CD8-positive, alpha-beta memory T cell (primary cell): ENCODE measurements at regions not wholly inside any gene's neighbourhood (a gene's known extent, or its start where the extent isn't known, plus 50 kb on each side); places are given as distances from the start of the nearest gene placed in this dataset.
A peak's percentile ranks its signal among the peaks of the same experiment; 100 is the strongest.
"Not testable (repeated sequence)": the region's sequence is repeated elsewhere in the genome, so short reads cannot be mapped to it uniquely, and the experiment has no call there.

Experiments used
- CTCF ChIA-PET: fragments of 350-600 bp; sonication (Branson Sonifier 250); formaldehyde crosslinking; loops from one replicate; lab custom pipeline; 2021; ENCODE audit warnings: antibody characterized with exemption; lab: Charles Lee
- POLR2A ChIA-PET: fragments of 350-600 bp; sonication (Branson Sonifier 250); formaldehyde crosslinking; loops from one replicate; lab custom pipeline; 2021; ENCODE audit warnings: antibody characterized with exemption; lab: Charles Lee
- DNase-seq, 5 donors: peaks; one replicate each; pipeline versions ENCODE4 v3.0.0 to v3.0.0-alpha.2; 2020 to 2022; ENCODE audit warnings: mixed read lengths in 1 of 5
- H3K27ac ChIP-seq: one replicate; pipeline ENCODE4 v1.7.0; 2013; ENCODE audit warnings: low read depth, mild to moderate bottlenecking, low read length, moderate library complexity
- H3K27me3 ChIP-seq: 2 replicates; pipeline ENCODE4 v1.7.0; 2013; ENCODE audit warnings: low read length, mild to moderate bottlenecking; ENCODE audit not compliant: insufficient read depth, poor library complexity, severe bottlenecking
- H3K36me3 ChIP-seq: 2 replicates; pipeline ENCODE4 v1.7.0; 2013; ENCODE audit warnings: mild to moderate bottlenecking, low read length, moderate library complexity; ENCODE audit not compliant: insufficient read depth
- H3K4me1 ChIP-seq: 2 replicates; pipeline ENCODE4 v1.7.0; 2013; ENCODE audit warnings: mild to moderate bottlenecking, low read length, moderate library complexity; ENCODE audit not compliant: insufficient read depth
- H3K4me3 ChIP-seq: 2 replicates; pipeline ENCODE4 v1.7.0; 2013; ENCODE audit warnings: mild to moderate bottlenecking, low read length
- H3K9me3 ChIP-seq: 2 replicates; pipeline ENCODE4 v1.7.0; 2013; ENCODE audit warnings: mild to moderate bottlenecking, low read length
- H3K27ac Mint-ChIP-seq, 8 donors: one replicate each; pipeline ENCODE4 v1.8.0; 2020 to 2021; ENCODE audit warnings: mixed read lengths in 8 of 8, mild to moderate bottlenecking in 6 of 8, inconsistent platforms in 3 of 8, moderate library complexity in 3 of 8
- H3K27me3 Mint-ChIP-seq, 2 donors: one replicate each; pipeline ENCODE4 v1.8.0; 2020 to 2021; ENCODE audit warnings: mixed read lengths in 2 of 2, mild to moderate bottlenecking in 1 of 2, moderate library complexity in 1 of 2
- H3K36me3 Mint-ChIP-seq, 3 donors: one replicate each; pipeline ENCODE4 v1.8.0; 2020 to 2021; ENCODE audit warnings: mixed read lengths in 3 of 3, inconsistent platforms in 1 of 3, mild to moderate bottlenecking in 1 of 3
- H3K4me1 Mint-ChIP-seq, 3 donors: one replicate each; pipeline ENCODE4 v1.8.0; 2020 to 2021; ENCODE audit warnings: mixed read lengths in 3 of 3, inconsistent platforms in 1 of 3, mild to moderate bottlenecking in 1 of 3
- H3K4me3 Mint-ChIP-seq, 7 donors: one replicate each; pipeline ENCODE4 v1.8.0; 2020 to 2021; ENCODE audit warnings: mixed read lengths in 7 of 7, mild to moderate bottlenecking in 6 of 7, moderate library complexity in 4 of 7, inconsistent platforms in 2 of 7
- H3K9me3 Mint-ChIP-seq, 5 donors: one replicate each; pipeline ENCODE4 v1.8.0; 2020 to 2022; ENCODE audit warnings: mixed read lengths in 5 of 5, mild to moderate bottlenecking in 3 of 5, moderate library complexity in 2 of 5, inconsistent platforms in 1 of 5

DNA sequence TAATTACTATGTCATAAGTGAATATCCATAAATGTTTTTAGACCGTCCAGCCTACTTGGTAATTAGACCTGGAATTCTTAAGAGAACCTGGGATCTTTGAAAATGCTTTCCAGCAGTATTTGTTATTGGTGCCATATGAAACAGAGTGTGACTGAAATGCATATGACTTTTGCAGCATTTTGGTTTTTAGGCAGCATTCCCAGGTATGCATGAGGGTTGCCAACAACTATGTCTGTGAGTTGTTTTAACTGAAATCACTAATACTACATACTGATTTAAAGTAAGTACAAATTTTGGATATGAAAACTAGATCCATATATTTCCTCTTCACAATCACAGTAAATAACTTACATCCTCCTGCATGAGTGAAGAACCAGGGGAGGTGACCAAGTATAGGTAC is 437.7 kb upstream of the FAR2 start:
- no peaks in the 10 kb centered on the region for H3K36me3 Mint-ChIP-seq
- no peaks in the 10 kb centered on the region for H3K27me3 Mint-ChIP-seq
- DNase-seq: no peak
- ChIA-PET POLR2A (no interaction called here), CTCF (no interaction called here)
- H3K27me3 ChIP-seq: no peaks in the 10 kb centered on the region
- peak overlapping the region in 1 of 8 donors; percentile 70 for H3K27ac Mint-ChIP-seq
- no peaks in the 10 kb centered on the region for H3K4me1 ChIP-seq
- H3K4me3 Mint-ChIP-seq: no peak overlapping the region
- no peaks in the 10 kb centered on the region for H3K4me1 Mint-ChIP-seq
- no peaks in the 10 kb centered on the region for H3K9me3 ChIP-seq
- peaks cover 0 to 6% (median 0%) of the 10 kb centered on the region in 5 donors for H3K9me3 Mint-ChIP-seq
- no peak overlapping the region for H3K27ac ChIP-seq
- H3K4me3 ChIP-seq: no peak overlapping the region
- H3K36me3 ChIP-seq: no peaks in the 10 kb centered on the region

GRCh38 chr12:28742791-28743190 is 406.3 kb upstream of the FAR2 start:
- no peak overlapping the region for H3K27ac ChIP-seq
- no peak for DNase-seq
- ChIA-PET POLR2A (no interaction called here), CTCF (no interaction called here)
- H3K27me3 ChIP-seq: no peaks in the 10 kb centered on the region
- Mint-ChIP-seq H3K4me3 (no peak overlapping the region), H3K9me3 (no peaks in the 10 kb centered on the region), H3K36me3 (no peaks in the 10 kb centered on the region), H3K27ac (no peak overlapping the region), H3K27me3 (no peaks in the 10 kb centered on the region), H3K4me1 (no peaks in the 10 kb centered on the region)
- H3K4me3 ChIP-seq: no peak overlapping the region
- H3K9me3 ChIP-seq: no peaks in the 10 kb centered on the region
- no peaks in the 10 kb centered on the region for H3K36me3 ChIP-seq
- no peaks in the 10 kb centered on the region for H3K4me1 ChIP-seq

- H3K27ac Mint-ChIP-seq: no peak overlapping the region
- no peaks in the 10 kb centered on the region for H3K4me1 ChIP-seq
- no peaks in the 10 kb centered on the region for H3K27me3 Mint-ChIP-seq
- no peaks in the 10 kb centered on the region for H3K27me3 ChIP-seq
- H3K9me3 ChIP-seq: no peaks in the 10 kb centered on the region
- CTCF ChIA-PET: no interaction called here
- POLR2A ChIA-PET: no interaction called here
- no peaks in the 10 kb centered on the region for H3K9me3 Mint-ChIP-seq
- H3K27ac ChIP-seq: no peak overlapping the region
- H3K36me3 Mint-ChIP-seq: peaks cover 0 to 1% (median 0%) of the 10 kb centered on the region in 3 donors
- no peaks in the 10 kb centered on the region for H3K36me3 ChIP-seq
- H3K4me1 Mint-ChIP-seq: peaks cover 0 to 4% (median 0%) of the 10 kb centered on the region in 3 donors
- no peak for DNase-seq
- H3K4me3 Mint-ChIP-seq: no peak overlapping the region
- no peak overlapping the region for H3K4me3 ChIP-seq
These were observed 402.2 kb upstream of the FAR2 start for GRCh38 chr12:28746734-28747325.

DNA sequence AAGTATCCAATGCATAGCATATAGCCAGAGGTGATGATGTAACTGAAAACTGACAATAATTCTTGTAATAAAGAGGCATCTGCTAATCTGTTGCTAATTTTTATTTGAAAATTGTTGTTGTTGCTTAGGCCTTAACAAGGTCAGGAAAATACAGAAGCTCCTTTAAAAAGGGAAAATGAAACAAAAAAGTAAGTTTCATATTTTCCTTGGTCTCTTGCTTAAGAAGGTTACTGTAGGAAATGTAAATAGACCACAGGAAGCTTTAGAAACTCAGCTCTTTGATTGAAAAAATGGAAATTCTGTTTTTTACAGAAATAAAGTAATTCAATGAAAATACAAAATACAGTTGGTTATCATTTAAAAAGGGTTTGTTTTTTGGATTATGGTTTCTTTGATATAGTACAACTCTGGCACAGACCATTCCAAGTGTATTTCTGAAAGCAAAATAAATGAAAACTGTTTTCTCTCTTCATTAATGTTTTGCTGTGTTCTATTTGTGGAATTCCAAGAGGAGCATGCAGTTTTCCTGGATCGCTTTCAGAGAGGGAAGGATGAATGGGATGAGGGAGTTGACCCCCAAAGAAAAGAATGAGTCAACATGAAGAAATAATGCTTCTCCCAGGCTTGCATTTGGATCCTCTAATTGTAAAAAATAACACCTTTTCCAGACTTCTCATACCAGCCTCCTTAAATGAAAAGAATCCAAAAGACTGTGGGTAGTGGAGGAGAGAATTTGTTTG is 398.0 kb upstream of the FAR2 start:
- H3K4me3 Mint-ChIP-seq: no peak overlapping the region
- POLR2A ChIA-PET: no interaction called here
- H3K36me3 Mint-ChIP-seq: peaks cover 0 to 1% (median 0%) of the 10 kb centered on the region in 3 donors
- peaks cover 0 to 5% (median 0%) of the 10 kb centered on the region in 5 donors for H3K9me3 Mint-ChIP-seq
- no peak for DNase-seq
- Histone ChIP-seq H3K27me3 (no peaks in the 10 kb centered on the region), H3K27ac (no peak overlapping the region), H3K4me1 (no peaks in the 10 kb centered on the region), H3K9me3 (no peaks in the 10 kb centered on the region), H3K36me3 (no peaks in the 10 kb centered on the region), H3K4me3 (no peak overlapping the region)
- CTCF ChIA-PET: no interaction called here
- peaks cover 0 to 4% (median 0%) of the 10 kb centered on the region in 3 donors for H3K4me1 Mint-ChIP-seq
- H3K27ac Mint-ChIP-seq: no peak overlapping the region
- no peaks in the 10 kb centered on the region for H3K27me3 Mint-ChIP-seq

- Mint-ChIP-seq H3K27ac (no peak overlapping the region), H3K4me1 (peaks cover 0 to 4% (median 0%) of the 10 kb centered on the region in 3 donors), H3K36me3 (peaks cover 0 to 1% (median 0%) of the 10 kb centered on the region in 3 donors), H3K9me3 (peaks cover 0 to 7% (median 5%) of the 10 kb centered on the region in 5 donors), H3K4me3 (no peak overlapping the region), H3K27me3 (peaks cover 0 to 14% of the 10 kb centered on the region in 2 donors)
- ChIA-PET CTCF (no interaction called here), POLR2A (no interaction called here)
- no peak for DNase-seq
- no peak overlapping the region for H3K27ac ChIP-seq
- H3K4me3 ChIP-seq: no peak overlapping the region
- no peaks in the 10 kb centered on the region for H3K9me3 ChIP-seq
- no peaks in the 10 kb centered on the region for H3K27me3 ChIP-seq
- no peaks in the 10 kb centered on the region for H3K4me1 ChIP-seq
- H3K36me3 ChIP-seq: no peaks in the 10 kb centered on the region
These were observed 394.1 kb upstream of the FAR2 start for GRCh38 chr12:28755027-28755426.

DNA sequence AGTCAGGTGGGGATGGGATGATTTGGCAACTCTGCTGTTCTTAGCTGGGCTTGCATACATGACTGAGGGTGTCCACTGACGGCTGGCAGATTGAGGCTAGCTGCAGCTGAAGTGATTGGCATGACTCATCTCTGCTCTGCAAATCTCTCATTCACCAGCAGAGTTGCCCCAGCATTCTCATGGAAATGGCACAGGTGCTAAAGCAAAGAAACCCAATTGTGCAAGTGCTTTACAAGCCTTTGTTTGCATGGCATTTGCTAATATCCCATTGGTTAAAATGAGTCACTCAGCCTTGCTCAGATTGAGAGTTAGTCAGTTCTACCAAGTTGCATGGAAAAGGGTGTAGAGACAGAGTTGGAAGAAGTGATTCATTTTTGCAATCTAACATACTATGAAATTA is 389.7 kb upstream of the FAR2 start:
- H3K36me3 ChIP-seq: no peaks in the 10 kb centered on the region
- no peak overlapping the region for H3K27ac Mint-ChIP-seq
- ChIA-PET POLR2A (no interaction called here), CTCF (no interaction called here)
- H3K4me1 Mint-ChIP-seq: no peaks in the 10 kb centered on the region
- no peak for DNase-seq
- H3K9me3 Mint-ChIP-seq: peaks cover 0 to 5% (median 2%) of the 10 kb centered on the region in 5 donors
- no peaks in the 10 kb centered on the region for H3K4me1 ChIP-seq
- H3K4me3 ChIP-seq: no peak overlapping the region
- no peaks in the 10 kb centered on the region for H3K9me3 ChIP-seq
- no peak overlapping the region for H3K4me3 Mint-ChIP-seq
- H3K36me3 Mint-ChIP-seq: no peaks in the 10 kb centered on the region
- no peaks in the 10 kb centered on the region for H3K27me3 ChIP-seq
- peaks cover 0 to 14% of the 10 kb centered on the region in 2 donors for H3K27me3 Mint-ChIP-seq
- no peak overlapping the region for H3K27ac ChIP-seq

DNA sequence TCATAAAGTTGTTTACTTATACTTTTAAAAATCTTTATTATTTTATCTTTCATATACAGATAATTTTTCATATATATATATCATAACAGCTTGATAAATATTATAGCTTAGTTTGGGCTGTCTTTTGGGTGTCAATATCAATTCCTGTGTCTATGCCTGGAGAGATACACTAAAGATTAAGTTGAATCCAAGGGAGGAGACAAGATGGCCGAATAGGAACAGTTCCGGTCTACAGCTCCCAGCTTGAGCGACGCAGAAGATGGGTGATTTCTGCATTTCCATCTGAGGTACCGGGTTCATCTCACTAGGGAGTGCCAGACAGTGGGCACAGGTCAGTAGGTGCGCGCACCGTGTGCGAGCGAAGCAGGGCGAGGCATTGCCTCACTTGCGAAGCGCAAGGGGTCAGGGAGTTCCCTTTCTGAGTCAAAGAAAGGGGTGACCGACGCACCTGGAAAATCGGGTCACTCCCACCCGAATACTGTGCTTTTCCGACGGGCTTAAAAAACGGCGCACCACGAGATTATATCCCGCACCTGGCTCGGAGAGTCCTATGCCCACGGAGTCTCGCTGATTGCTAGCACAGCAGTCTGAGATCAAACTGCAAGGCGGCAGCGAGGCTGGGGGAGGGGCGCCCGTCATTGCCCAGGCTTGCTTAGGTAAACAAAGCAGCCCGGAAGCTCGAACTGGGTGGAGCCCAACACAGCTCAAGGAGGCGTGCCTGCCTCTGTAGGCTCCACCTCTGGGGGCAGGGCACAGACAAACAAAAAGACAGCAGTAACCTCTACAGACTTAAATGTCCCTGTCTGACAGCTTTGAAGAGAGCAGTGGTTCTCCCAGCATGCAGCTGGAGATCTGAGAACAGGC is 388.8 kb upstream of the FAR2 start:
- H3K4me1 ChIP-seq, H3K4me3 Mint-ChIP-seq, DNase-seq, H3K9me3 Mint-ChIP-seq, H3K4me1 Mint-ChIP-seq, H3K27ac ChIP-seq, H3K36me3 ChIP-seq, H3K27me3 ChIP-seq, POLR2A ChIA-PET, H3K36me3 Mint-ChIP-seq, H3K4me3 ChIP-seq, H3K27ac Mint-ChIP-seq, CTCF ChIA-PET, H3K9me3 ChIP-seq: not testable (repeated sequence)
- H3K27me3 Mint-ChIP-seq: peaks cover 0 to 14% of the 10 kb centered on the region in 2 donors

- POLR2A ChIA-PET, H3K27ac ChIP-seq, H3K4me1 Mint-ChIP-seq, CTCF ChIA-PET, H3K36me3 Mint-ChIP-seq, DNase-seq, H3K9me3 Mint-ChIP-seq, H3K36me3 ChIP-seq, H3K9me3 ChIP-seq, H3K4me3 Mint-ChIP-seq, H3K27ac Mint-ChIP-seq, H3K27me3 ChIP-seq, H3K4me3 ChIP-seq, H3K4me1 ChIP-seq: not testable (repeated sequence)
- H3K27me3 Mint-ChIP-seq: peaks cover 0 to 14% of the 10 kb centered on the region in 2 donors
These were observed 387.2 kb upstream of the FAR2 start for GRCh38 chr12:28761897-28762296.
